ENCODE measurements at regions not wholly inside any gene's neighbourhood (a gene's known extent, or its start where the extent isn't known, plus 50 kb on each side); places are given as distances from the start of the nearest gene placed in this dataset.

DNA sequence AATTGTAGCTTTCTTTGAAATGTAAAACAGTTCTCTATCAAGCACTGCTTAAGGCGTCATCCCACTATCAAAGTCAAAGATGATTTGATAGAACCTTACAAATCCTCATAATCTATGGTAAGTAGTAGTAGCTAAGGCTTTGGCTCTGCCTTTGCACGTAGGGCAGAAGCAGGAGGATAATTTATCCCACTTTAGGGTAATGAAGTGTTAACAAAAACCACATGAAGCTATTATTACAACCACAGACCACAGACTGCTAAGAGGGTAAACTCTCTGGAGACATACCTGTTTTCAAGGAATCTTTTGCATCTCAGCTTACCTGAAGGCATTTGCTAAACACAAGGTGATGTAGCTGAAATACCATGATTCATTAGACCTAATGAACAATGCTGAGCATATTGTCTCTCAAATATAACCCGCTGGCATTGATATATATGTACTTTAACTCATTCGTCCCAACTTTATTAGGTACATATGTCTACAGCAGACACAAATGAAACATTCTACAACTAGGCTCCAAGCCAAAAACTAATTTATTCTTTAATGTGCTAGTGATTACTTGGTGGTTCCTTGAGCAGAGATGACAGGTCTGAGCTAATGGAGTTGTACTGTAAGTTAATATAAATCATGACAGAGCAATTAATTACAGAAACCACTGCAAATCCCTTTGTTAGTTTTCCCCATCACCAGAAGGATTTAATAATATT, 368.8 kb downstream of the ETNK1 start:
- TF ChIP-seq POLR2A (IDR thresholded peaks at IDR 0.05; ENCODE audit: low read depth, low read length) (no peak), SPI1 (IDR thresholded peaks at IDR 0.05; ENCODE audit: low read depth, low read length) (no peak), TAF1 (IDR thresholded peaks at IDR 0.05; ENCODE audit: low read depth, low read length) (no peak), POLR2AphosphoS5 (IDR thresholded peaks at IDR 0.05; ENCODE audit: low read depth, low read length) (no peak), POU2F2 (IDR thresholded peaks at IDR 0.05; ENCODE audit: low read depth, low read length) (no peak), PAX5 (IDR thresholded peaks at IDR 0.05; ENCODE audit: insufficient read depth, low read length, severe bottlenecking) (no peak)
